ENCODE measurements at regions not wholly inside any gene's neighbourhood (a gene's known extent, or its start where the extent isn't known, plus 50 kb on each side); places are given as distances from the start of the nearest gene placed in this dataset.
A peak's percentile ranks its signal among the peaks of the same experiment; 100 is the strongest.
"Not testable (repeated sequence)": the region's sequence is repeated elsewhere in the genome, so short reads cannot be mapped to it uniquely, and the experiment has no call there.

DNA sequence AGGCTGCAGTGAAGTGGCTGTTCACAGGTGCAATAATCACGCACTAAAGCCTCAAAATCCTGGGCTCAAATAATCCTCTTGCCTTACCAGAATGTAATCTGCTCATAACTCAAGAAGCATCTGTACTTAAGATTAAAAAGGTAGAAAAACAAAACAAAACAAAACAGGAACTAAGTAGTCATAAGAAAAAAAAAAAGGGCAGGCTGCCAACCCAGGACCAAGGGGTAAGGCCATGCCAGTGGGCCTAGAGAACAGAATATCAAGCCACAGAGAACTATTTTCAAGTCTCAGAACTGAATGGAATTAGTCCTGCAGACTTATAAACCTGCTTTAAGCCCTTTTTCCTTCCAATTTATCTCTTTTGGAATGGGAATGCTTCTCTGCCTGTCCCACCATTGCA, 64.8 kb upstream of the TBC1D3K start:
- no peak for DNase-seq

DNA sequence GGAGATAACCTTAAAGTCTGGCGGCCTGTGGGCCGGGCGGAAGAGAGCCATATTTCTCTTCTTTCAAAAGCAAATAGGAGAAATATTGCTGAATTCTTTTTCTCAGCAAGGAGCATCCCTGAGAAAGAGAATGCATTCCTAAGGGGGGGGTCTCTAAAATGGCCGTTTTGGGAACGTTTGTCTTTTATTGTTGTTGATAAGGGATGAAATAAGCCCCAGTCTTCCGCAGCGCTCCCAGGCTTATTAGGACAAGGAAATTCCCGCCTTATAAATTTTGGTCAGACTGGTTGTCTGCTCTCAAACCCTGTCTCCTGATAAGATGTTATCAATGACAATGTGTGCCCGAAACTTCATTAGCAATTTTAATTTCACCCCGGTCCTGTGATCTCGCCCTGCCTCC, 65.8 kb upstream of the TBC1D3K start:
- not testable (repeated sequence) for DNase-seq

DNA sequence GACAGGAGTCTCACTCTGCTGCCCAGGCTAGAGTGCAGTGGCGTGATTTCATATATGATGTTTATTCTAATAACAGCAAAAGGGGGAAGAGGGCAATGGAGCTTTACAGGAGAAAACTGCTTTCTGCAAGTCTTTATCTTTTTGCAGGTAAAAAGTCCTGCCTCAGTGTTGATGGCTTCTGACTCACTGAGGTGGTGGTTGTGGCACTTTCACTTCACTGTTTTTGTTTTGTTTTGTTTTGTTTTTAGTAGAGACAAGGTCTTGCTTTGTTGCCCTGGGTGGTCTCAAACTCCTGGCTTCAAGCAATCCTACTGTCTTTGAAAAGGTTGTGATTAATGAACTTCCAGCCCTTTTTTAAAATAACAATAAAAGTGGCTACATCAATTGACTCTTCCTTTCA, 68.0 kb upstream of the TBC1D3K start:
- DNase-seq = no peak

DNA sequence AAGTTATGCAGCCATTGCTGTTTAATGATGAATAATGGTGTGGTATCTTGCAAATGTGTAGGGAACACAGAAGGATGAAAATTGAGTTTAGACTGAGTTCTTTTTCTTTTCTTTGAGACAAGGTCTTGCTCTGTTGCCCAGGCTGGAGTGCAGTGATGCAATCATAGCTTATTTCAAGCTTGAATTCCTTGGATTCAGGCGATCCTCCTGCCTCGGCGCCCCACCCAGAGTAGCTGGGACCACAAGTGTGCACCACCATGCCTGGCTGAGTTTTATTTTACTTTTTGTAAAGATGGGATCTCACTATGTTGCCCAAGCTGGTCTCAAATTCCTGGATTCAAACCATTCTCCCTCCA, 74.6 kb upstream of the TBC1D3K start:
- no peak for DNase-seq

DNA sequence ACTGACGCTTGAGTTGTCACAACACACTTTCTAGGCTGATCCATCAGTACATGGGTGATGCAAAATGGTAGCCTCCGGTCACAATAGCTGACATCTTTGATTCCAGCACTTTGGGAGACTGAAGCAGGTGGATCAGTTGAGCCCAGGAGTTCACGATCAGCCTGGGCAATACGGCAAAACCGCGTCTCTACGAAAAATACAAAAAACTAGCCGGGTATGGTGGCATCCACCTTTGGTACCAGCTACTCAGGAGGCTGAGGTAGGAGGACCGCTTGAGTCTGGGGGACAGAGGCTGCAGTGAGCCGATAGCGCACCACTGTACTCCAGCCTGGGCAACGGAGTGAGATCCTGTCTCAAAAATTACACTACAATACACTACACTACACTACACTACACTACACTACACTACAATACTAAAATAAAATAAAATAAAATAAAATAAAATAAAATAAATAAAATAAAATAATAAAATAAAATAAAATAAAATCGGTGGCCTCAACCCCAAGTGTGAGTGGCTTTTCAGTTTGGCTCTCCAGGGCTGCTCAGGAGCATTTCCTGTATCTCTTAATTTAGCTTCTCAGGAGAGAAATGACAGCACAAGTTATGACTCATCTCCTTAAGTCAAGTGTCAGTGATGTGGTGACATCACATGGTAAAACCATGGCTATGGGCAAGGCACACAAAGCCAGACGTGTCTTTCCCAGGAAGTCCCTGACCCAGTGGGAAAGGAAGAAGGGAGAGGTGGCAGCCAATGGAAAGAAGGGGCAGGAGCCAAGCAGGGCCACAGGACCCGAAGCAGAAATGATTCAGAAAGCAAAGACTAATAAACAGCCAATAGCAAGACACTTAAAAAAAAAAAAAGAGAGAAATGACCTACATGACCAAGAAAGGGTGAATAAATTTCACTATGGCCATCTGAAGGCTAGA, 75.3 kb upstream of the TBC1D3K start:
- no peak for DNase-seq

DNA sequence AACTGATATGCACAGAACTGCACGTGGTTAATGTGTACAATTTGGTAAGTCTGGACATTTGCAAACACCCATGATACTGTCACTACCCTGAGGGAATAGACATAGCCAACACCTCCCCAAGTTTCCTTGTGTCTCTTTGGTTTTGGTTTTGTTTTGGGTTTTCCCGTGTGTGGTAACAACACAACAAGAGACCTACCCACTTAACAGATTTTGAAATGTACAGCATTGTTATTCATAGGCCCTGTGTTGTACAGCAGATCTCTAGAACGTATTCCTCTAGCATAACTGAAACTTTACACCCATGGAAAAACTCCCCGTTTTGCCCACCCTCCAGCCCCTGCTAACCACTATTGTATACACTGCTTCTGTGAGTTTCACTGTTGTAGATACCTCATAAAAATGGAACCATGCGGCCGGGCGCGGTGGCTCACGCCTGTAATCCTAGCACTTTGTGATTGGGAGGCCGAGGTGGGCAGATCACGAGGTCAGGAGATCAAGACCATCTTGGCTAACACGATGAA, 76.3 kb upstream of the TBC1D3K start:
- no peak for DNase-seq

DNA sequence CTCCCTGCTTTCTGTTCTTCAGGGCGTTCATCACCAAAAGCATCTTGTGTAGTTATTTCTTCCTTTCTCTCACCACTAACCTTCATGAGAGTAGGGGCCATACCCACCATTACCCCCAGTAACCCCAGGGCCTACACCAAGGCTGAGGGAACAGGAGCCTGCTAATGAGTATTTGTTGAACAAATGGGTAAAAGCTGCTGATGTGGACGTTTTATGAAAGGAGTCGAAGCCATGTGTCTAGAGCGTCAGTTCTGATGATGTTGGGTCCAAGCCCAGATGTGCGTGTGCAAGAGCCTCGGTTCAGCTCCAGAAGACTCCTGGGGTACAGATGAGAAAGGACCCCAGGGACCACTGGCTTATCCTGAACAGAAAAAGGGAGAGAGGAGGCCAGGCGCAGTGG, 77.1 kb upstream of the TBC1D3K start:
- no peak for DNase-seq

DNA sequence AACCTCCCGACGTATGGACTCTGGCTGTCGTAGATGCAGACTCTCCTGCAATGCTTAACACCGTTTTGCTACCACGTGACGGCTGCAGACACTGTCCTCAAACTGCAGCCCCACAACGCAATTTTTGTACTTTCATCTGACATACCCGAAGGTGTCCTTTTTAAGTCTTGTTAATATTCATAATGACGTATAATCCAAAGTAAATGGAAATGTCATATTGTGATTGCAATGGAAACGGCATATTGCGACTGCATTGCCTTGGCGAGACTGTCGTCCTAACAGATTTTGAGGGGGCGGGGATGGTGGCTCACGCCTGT, 79.3 kb upstream of the TBC1D3K start:
- DNase-seq = no peak

DNA sequence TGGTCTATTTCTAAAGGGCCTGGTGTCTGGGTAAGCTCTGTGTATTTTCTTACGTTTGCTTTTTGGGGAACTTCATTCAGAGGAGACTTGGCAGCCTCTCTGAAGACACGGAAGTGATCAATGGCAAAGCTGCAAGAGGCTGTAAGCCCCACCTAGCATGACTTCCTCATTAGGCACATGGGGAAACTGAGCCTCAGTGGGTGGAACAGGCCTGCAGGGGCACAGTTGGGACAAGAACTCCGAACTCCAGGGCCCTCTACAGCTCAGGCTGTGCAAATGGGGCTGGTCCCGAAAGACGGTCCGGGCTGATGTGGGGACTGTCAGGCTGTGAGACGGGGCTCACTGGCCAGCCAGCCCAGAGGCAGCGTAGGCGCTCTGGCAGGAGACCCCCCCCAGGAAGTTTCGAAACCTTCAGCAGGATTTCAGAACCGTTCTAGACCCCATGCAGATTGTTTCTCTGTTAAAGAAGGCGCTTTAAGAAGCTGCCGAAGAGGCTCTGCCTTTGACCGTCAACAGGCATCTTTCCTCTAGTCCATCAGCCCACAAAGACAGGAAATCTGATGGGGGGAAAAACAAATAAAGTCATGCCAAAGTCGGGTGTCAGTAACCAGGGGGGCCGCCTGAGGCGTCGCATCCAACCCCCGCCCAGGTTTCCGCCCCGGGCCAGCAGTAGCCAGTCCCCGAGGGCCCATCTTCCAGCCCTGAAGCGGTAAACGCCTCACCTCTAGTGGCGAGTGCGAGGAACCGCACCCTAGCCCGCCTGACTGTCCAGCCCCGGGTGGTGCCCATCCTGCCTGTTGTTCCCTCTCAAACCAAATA, 79.8 kb upstream of the TBC1D3K start:
- peak; percentile 59 for DNase-seq

DNA sequence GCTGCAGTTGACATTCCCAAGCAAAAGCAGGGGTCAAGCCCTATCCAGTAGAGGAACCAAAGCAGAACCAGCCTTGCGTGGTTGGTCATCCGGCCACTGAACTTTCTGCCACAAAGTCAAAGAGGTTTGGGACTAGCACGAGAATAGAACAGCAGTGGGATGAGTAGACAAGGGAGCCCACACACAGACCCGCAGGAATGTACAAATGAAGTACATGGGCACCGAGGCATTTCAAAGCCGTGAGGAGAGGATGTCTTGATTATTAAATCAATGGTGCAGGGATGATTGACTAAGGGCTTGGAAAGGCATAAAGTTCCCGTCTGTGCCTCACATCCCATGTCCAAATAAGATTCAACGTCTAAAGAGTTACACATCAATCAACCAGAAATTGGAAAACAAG, 81.8 kb upstream of the TBC1D3K start:
- no peak for DNase-seq

DNA sequence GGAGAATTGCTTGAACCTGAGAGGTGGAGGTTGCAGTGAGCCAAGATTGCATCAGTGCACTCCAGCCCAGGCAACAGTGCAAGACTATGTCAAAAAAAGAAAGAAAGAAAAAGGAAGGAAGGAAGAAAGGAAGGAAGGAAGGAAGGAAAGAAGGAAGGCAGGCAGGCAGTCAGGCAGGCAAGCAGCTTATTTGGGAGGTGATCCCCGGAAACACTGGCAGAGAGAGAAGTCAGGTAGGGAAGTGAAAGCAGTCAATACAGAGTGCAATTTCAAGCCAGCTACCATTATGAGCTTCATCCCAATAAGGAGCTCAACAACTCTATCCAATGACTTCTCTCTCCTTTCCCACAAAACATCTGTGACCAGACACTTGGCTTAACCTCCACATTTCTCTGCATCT, 83.0 kb upstream of the TBC1D3K start:
- DNase-seq = no peak

DNA sequence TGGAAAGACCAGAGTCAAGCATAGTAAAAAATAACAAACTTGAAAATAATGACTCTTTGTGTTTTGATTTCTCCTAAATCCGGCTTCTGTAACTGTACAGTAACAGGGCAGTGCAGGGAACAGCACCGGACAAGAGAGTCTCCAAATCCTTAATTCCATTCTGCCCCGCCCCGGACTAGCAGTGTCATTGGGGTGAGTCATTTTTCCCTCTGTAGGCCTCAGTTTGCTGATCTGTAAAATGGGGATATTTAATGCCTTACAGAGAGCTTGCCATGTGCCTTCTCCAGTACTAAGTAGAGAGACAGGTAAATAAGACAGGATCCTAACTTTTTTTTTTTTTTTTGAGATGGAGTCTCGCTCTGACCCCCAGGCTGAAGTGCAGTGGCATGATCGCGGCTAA, 83.6 kb upstream of the TBC1D3K start:
- DNase-seq = no peak

DNA sequence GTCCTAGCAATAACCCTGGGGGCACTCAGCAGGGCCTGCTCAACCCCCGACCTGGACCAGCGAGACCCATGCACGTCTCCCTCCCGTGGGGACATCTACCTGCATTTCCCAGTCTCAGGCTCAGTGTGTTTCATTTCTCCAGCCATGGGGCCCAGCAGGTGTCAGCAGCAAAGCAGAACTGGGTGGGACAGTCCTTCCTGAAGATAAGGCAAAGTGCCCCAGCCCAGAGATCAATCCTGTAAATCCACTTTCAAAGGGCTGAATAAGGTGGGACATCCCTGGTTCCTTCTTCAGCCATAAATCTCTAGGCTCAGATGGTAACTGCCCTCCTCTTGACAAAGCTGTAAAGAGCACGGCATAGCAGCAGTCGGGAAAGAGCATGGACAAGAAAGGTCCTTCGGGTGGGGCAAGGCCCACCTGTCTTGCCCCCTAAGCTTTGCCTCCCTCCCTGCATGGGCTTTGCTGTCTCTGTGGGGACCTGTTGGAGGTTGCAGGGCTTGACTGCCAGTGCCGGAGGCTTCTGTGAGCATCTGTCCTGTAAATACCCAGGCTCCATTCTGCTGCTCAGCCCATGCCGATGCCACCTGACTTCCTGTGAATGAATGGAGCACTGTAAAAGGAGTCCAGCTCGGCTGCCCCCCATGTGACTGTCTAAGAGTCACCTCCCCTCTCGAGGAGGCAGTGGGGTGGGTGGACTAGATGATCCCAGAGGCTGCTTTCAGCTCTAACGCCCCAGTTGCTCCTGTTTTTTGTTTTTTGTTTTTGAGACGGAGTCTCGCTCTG, 84.8 kb upstream of the TBC1D3K start:
- no peak for DNase-seq

DNA sequence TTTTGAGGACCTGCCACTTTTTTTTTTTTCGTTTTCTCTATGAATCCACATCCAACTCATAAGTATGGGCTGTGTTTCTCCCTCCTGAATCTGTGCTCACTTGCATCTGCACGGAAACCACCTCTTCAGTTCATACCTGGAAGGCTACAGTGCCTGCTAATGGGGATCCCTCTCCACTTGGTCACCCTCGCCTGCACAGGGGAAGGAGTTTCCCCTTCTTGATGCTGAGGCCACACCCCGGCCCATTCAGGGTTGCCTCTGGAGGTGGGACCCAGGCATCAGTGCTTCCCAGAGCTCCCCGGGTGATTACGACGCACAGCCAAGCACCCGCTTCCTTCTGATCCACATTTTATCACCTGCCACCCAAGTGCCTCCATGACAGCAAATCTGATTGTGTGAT, 85.9 kb upstream of the TBC1D3K start:
- no peak for DNase-seq

DNA sequence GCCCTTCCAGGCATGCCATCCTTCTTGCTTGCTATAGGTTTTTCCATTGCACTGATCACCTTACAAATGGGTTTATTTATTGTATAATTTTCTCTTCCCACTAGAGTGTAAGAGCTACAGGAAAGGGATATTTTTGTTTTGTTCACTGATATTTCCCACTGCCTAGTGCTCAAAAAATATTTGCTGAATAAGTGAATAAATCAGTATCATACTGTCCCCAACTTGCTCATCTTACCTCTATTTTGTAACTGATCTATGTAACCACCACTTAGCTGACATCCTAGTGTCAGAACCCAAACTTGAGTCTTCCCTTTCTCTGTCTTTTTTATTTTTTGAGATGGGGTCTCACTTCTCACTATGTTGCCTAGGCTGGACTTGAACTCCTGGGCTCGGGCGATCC, 87.6 kb upstream of the TBC1D3K start:
- no peak for DNase-seq

DNA sequence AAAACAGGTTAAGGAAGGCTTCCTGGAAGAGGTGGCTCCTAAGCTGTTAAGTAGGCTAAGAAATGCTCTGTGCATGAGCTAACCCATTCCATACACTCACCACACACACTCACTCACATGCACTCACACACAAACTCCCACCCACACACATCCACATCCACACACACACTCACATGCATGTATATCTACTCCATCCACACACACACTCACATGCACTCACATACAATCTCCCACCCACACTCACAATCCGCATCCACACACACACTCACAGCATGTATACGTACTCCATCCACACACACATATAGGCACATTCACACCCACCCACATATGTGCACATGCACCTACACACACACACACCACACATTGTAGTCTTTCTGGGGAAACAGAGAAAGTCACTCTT, 89.3 kb upstream of the HNF1B start:
- no peak for DNase-seq

DNA sequence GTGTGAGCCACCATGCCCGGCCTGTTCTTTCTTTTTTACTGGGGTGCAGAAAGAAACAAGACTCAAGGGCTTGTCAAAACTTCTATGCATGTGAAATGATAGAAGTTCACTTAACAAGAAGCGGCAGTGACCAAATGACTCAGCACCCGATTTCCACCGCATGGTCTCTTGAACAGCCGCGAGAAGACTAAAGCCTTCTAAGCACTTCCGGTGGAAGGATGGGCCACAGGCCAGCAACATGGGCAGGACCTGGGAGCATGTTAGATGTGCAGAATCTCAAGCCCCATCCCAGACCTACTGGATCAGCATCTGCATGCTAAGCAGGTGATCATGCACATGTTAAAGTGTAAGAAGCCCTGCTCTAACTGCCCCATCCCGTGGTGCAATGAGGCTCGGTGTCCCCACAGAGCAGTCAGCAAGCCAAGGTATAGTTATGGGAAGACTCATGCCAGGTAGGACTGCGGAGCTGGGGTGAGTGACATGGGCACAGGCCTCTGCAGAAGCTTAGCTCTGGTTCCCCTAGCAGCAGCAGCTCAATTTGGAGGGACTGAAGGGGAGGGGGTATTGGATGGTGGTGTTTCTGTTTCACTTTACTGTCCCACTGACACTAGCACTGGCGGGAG, 88.5 kb upstream of the HNF1B start:
- DNase-seq = no peak

DNA sequence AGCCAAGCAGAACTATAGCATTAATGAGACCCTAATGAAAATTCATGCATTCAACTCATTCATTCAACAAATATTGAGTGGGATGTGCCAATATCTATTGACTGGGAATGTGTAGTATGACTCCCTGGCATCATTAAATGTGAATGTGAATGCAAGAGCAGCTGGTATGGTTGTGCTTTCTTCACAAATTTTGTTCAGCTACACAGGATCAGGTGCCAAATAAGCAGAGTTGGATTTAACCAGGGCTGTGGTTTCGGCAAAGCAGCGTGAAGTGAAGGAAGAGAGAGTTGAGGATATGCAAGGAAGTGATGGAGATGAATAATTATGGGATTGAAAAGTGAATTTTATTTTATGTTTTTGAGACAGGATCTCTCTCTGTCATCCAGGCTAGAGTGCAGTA, 87.1 kb upstream of the HNF1B start:
- DNase-seq = no peak

DNA sequence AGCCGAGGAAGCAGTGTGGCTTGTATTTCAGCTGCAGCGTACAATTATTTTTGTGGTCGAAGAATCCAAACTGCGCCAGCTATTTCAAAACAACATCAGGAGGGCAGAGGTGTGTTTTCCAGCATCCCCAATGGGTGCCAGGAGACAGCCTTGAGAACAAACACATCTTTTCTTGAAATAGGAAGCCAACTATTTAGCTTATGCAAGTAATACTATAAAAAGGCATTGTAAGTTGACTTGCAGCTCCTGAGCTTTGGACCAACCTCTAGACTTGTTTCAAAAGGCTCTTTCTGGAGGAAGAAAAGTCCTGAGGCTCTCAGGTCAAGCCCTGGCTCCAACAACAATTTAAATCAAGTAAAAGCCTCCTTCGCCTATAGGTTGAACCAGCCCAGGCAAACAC, 86.6 kb upstream of the HNF1B start:
- DNase-seq = no peak

DNA sequence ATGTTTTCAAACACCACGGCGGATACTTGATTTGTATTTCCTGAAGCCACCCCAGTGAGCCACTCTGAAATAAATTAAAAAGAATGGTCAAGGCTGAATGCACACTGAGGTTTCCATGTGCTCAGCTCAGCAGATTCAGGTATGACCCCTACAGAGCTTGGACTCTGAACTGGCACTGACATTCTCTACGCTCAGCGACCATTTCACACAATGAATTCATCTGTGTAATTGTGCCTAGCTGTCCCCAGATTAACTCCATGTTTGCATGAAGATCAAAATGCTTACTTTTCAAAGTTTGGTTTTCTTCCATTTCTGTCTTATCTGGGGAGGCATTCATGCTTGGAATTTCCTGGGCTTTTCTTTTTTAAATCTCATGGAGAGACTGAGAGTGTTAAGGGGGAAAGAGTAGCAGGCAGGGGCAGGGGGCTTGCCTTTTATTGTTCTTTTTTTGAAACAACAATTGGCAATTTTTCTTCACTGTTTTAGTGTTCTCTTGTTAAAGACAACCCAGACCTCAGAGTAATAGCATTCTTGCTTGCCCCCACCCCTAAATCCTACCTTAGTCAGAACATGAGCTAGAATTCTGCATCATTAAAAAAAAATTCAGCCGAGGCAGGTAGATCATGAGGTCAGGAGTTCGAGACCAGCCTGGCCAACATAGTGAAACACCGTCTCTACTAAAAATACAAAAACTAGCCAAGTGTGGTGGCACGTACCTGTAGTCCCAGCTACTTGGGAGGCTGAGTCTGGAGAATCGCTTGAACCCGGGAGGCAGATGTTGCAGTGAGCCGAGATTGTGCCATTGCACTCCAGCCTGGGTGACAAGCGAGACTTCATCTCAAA, 85.5 kb upstream of the HNF1B start:
- DNase-seq = no peak

DNA sequence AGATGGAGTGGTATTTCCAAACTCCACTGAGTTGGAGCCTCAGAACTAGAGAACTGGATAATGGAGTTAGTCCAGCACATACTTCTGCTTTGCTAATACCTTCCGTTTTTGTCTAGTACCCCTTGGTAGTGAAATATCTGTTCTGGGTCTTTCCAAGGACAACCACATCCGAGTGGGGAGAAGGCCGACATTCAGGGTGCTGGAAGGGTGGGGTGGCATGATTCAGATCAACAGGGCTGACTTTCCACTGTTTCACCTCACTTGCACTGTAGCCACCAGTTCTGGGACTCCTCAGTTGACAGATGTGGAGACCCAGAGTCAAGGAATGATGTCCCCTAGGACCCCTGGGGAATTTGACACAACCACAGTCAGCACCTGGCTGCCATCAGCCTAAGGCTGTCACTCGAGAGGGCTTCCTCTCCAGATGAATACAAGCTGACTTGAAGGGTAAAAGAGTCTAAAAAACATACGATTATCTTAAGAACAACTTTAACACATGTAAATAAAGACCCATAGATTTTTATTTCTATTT, 84.8 kb upstream of the HNF1B start:
- DNase-seq = no peak

DNA sequence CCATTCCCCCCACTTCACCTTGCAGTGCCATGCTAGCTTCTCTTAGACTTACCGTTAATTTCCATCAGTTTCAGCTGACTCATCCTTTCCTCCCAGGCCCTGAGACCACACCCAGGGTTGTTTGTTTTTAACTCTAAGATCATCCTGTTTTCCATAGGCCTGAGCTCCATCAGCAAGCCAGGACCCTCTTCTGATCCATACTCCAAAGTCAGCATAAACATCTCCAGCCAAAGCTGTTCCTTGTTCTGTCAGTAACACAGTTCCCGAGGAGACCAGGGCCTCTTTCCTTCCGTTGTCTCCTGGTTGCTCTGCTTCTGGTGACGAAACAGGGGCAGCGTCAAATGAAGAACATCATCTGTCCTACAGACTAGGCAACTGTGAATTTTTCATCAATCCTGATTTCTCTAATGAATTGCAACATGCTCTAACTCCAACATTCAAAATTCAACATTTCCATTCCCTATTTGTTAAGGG, 83.8 kb upstream of the HNF1B start:
- DNase-seq = no peak

All from right forelimb (tissue), 1 donor.